Heart left ventricle (tissue), 16 donors: ENCODE measurements at regions not wholly inside any gene's neighbourhood (a gene's known extent, or its start where the extent isn't known, plus 50 kb on each side); places are given as distances from the start of the nearest gene placed in this dataset.
A peak's percentile ranks its signal among the peaks of the same experiment; 100 is the strongest.

Experiments
- ATAC-seq, 4 donors: fragments of 200-7000 bp; cut with Tn5 transposase; one replicate each; pipeline ENCODE4 v1.9.1; 2020 to 2022; ENCODE audit warnings: moderate library complexity in 4 of 4, mild to moderate bottlenecking in 3 of 4, moderate number of reproducible peaks in 1 of 4
- DNase-seq, 5 donors: peaks; one replicate each; pipeline ENCODE4 v3.0.0-alpha.2; 2020
- H3K27ac ChIP-seq, 12 donors: fragments of 200-600 bp; sonication (generic) in 4 of 12; one replicate each; pipeline versions ENCODE4 v1.5.0 to v1.8.0; 2016 to 2022; ENCODE audit warnings: mild to moderate bottlenecking in 2 of 12
- H3K27me3 ChIP-seq, 9 donors: fragments of 200-600 bp; sonication (generic) in 2 of 9; one replicate each; pipeline versions ENCODE4 v1.5.1 to v1.8.0; 2016 to 2022; ENCODE audit warnings: mild to moderate bottlenecking in 3 of 9
- H3K36me3 ChIP-seq, 9 donors: fragments of 200-600 bp; sonication (generic) in 2 of 9; one replicate each; pipeline versions ENCODE4 v1.5.0 to v1.8.0; 2018 to 2022; ENCODE audit warnings: mild to moderate bottlenecking in 2 of 9
- H3K4me1 ChIP-seq, 12 donors: fragments of 200-600 bp; sonication (generic) in 4 of 12; one replicate each; pipeline versions ENCODE4 v1.5.0 to v1.8.0; 2016 to 2022; ENCODE audit warnings: mild to moderate bottlenecking in 3 of 12
- H3K4me3 ChIP-seq, 12 donors: fragments of 200-600 bp; sonication (generic) in 4 of 12; one replicate each; pipeline versions ENCODE4 v1.5.0 to v1.8.0; 2017 to 2022; ENCODE audit warnings: mild to moderate bottlenecking in 9 of 12, moderate library complexity in 4 of 12
- H3K9me3 ChIP-seq, 12 donors: fragments of 200-600 bp; sonication (generic) in 4 of 12; one replicate each; pipeline versions ENCODE4 v1.5.0 to v1.8.0; 2016 to 2022; ENCODE audit warnings: mild to moderate bottlenecking in 1 of 12
- CTCF ChIP-seq, 12 donors: fragments of 200-600 bp; sonication (generic) in 4 of 12; IDR thresholded peaks; one replicate each; pipeline versions ENCODE4 v1.5.0 to v1.8.0; 2018 to 2022; ENCODE audit warnings: antibody characterized with exemption in 12 of 12, mild to moderate bottlenecking in 5 of 12
- POLR2A ChIP-seq, 2 donors: fragments of 450-650 bp; IDR thresholded peaks; one replicate each; pipeline ENCODE4 v1.6.1; 2017; ENCODE audit warnings: antibody characterized with exemption in 2 of 2, mild to moderate bottlenecking in 2 of 2, moderate library complexity in 2 of 2
- WGBS, 4 donors: extraction: QIAGEN DNeasy Blood & Tissue Kit in 2 of 4; methylation state at CpG; one replicate each; pipeline versions ENCODE4 v1.1.5 to v1.1.7; 2013 to 2018; 5-methylcytosine and 5-hydroxymethylcytosine counted together
- intact Hi-C, 10 donors: fragments of 100-400 bp; cut with DNase I; formaldehyde crosslinking; loops; one replicate each; pipeline versions ENCODE4 v1.11.1 to v1.14.2; 2022
- donor health status: ischemic (EF 13 %, LVEDD 7.1; RV severe dilation, severe dysfunction).
- donor health status: healthy with polysubstance abuse.
- donor health status: DM: no; HTN: yes; CAD: no.
- donor health status: DM: no; HTN: no; CAD: no.
- donor health status: ischemic (EF 25% LVEDD 6.9; RV normal size, moderate dysfunction).
- donor health status: ischemic (EF 25% LVEDD 5.7; RV mildly dilated, moderate dysfunction).
- donor health status: healthy.
- donor health status: DM: yes; HTN: yes; CAD: no.
- donor health status: ischemic (EF 35%, LVEDD 5.7; RV mildly dilated, moderate dysfunction).
- donor health status: nonischemic (EF 11% LVEDD 7.7; RV severe dilation, severe dysfunction).
- donor health status: DM: yes; HTN: yes; CAD: no.
- donor health status: PGD.
- donor health status: ischemic (EF 29% LVEDD 5.4; RV normal size, mild dysfunction).
- donor health status: nonischemic (EF 23%, LVEDD 6.1; RV moderate dilation, normal function).

DNA sequence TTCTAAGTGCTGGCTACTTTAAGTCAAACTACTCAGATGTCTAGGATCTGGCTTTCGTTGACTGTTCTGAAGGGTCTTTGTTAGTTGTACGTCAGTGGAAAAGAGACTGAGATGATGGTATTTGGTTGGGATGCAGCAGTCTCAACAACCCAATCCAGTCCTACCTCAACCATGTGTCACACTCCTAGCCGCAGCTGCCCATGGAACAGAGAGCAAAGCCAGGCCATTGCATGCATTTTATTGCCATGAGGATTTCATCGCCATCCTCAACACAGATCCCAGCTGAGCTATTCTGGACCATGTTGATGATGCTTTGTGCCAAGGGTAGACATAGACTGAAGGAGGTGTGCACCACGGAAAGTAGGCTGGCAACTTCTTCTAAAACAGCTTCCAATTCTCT is 97.3 kb upstream of the STK39 start:
- WGBS, 4 donors, result 81 to 87% (median 86%) methylated on average over 4 to 5 of the region's 5 CpGs

GRCh38 chr2:168345601-168346000 is 98.2 kb upstream of the STK39 start:
- H3K27ac ChIP-seq, result no peak overlapping the region
- peaks cover 0 to 9% (median 0%) of the 10 kb centered on the region in 12 donors for H3K4me1 ChIP-seq
- H3K4me3 ChIP-seq, result no peak overlapping the region
- H3K9me3 ChIP-seq, result no peaks in the 10 kb centered on the region
- 32 to 61% (median 47%) methylated on average over 3 of the region's 3 CpGs for WGBS, 4 donors
- ATAC-seq (no peak), DNase-seq (no peak)
- no peaks in the 10 kb centered on the region for H3K36me3 ChIP-seq
- peaks cover 0 to 4% (median 0%) of the 10 kb centered on the region in 9 donors for H3K27me3 ChIP-seq
- TF ChIP-seq POLR2A (IDR thresholded peaks at IDR 0.05) (no peak), CTCF (IDR thresholded peaks at IDR 0.05) (no peak)
- intact Hi-C loops, result loop anchor here (5.0 to 10.0 kb wide), 8 partner anchors 179 to 577 kb away; no protein-coding TSS in a partner anchor

More for the DNA sequence above, 97.3 kb upstream of the STK39 start:
- H3K27ac ChIP-seq, result no peak overlapping the region
- ATAC-seq (no peak), DNase-seq (no peak)
- H3K36me3 ChIP-seq, result no peaks in the 10 kb centered on the region
- peaks cover 0 to 4% (median 0%) of the 10 kb centered on the region in 9 donors for H3K27me3 ChIP-seq
- intact Hi-C loops, result loop anchor here (5.0 to 10.0 kb wide), 8 partner anchors 180 to 578 kb away; no protein-coding TSS in a partner anchor
- no peaks in the 10 kb centered on the region for H3K9me3 ChIP-seq
- no peak for TF ChIP-seq POLR2A (IDR thresholded peaks at IDR 0.05)
- no peak for TF ChIP-seq CTCF (IDR thresholded peaks at IDR 0.05)
- H3K4me3 ChIP-seq, result no peak overlapping the region
- H3K4me1 ChIP-seq, result peaks cover 0 to 9% (median 0%) of the 10 kb centered on the region in 12 donors

DNA sequence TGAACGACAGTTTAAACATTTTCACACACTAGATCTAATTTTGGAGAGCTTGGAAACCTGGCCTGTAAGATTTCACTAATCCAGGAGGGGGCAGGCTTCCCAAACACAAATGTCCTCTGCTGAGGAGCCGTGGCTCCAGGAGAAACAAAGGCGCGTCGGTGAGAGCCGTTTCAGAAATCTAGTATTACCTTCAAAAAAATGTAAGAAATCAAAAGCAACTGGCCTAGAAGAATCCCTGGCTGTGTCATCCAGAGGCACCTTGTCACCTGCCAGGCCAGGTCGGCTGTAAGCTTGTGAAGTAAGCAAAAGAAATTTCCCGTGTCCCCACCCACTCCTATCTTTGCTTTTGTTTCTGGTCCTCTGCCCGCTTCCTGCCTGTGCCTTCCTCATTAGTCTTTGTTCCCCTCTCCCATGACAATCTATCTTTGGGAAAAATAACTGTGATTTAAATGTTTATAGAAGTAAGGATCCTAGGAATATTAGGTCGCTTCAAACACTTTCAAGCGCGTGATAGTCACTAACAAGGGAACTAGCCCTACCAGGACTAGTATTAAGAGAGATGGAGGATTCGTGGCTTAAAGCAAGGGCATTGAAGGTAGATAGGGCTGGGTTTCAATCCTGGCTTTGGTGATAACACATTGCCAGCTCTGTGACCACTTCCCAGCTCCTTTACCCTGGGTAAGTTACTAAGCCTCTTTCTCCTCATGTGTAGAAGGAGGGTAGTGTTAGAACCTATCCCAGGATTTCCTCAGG is 99.5 kb upstream of the STK39 start:
- intact Hi-C loops, result loop anchor here (1.0 to 10.0 kb wide), 12 partner anchors 178 to 575 kb away; no protein-coding TSS in a partner anchor
- no peaks in the 10 kb centered on the region for H3K9me3 ChIP-seq
- peaks cover 0 to 9% (median 0%) of the 10 kb centered on the region in 12 donors for H3K4me1 ChIP-seq
- TF ChIP-seq POLR2A (IDR thresholded peaks at IDR 0.05), result no peak
- peak; percentile 72 to 87 (median 80) for TF ChIP-seq CTCF (IDR thresholded peaks at IDR 0.05)
- H3K27ac ChIP-seq, result peak overlapping the region in 5 of 12 donors; percentile 9 to 64 (median 27)
- DNase-seq (peak; percentile 55 to 71 (median 68)), ATAC-seq (peak; percentile 72 to 91 (median 84))
- H3K36me3 ChIP-seq, result no peaks in the 10 kb centered on the region
- 14 to 18% (median 16%) methylated on average over 13 of the region's 13 CpGs for WGBS, 4 donors
- peaks cover 0 to under 1% (median 0%) of the 10 kb centered on the region in 9 donors for H3K27me3 ChIP-seq
- H3K4me3 ChIP-seq, result peak overlapping the region in 11 of 12 donors; percentile 16 to 64 (median 52)

GRCh38 chr2:168348076-168348475 is 100.7 kb upstream of the STK39 start:
- Histone ChIP-seq H3K27me3 (no peaks in the 10 kb centered on the region), H3K9me3 (peaks cover 0 to 4% (median 0%) of the 10 kb centered on the region in 12 donors), H3K36me3 (no peaks in the 10 kb centered on the region), H3K27ac (no peak overlapping the region), H3K4me3 (no peak overlapping the region), H3K4me1 (peaks cover 0 to 9% (median 0%) of the 10 kb centered on the region in 12 donors)
- DNase-seq (peak in 2 of 5 donors; percentile 45 to 46), ATAC-seq (peak; percentile 70 to 86 (median 78))
- WGBS, 4 donors, result 64 to 73% (median 68%) methylated on average over 2 of the region's 2 CpGs
- TF ChIP-seq CTCF (IDR thresholded peaks at IDR 0.05) (peak; percentile 19 to 56 (median 35)), POLR2A (IDR thresholded peaks at IDR 0.05) (no peak)
- intact Hi-C loops, result loop anchor here (2.0 to 10.0 kb wide), 10 partner anchors 177 to 574 kb away; no protein-coding TSS in a partner anchor
